Activated naive CD8-positive, alpha-beta T cell treated with anti-CD3 and anti-CD28 coated beads, Interleukin-2, amount 10 ng/mL, durations not matched to agents 7 days and 5 days (primary cell): ENCODE measurements at regions not wholly inside any gene's neighbourhood (a gene's known extent, or its start where the extent isn't known, plus 50 kb on each side); places are given as distances from the start of the nearest gene placed in this dataset.

Experiments used
- ATAC-seq: fragments of 150-1000 bp; cut with Tn5 transposase; one replicate; pipeline ENCODE4 v1.10.0; 2021; ENCODE audit warnings: low read depth, moderate library complexity
- POLR2A ChIA-PET: fragments of 350-600 bp; sonication (Branson Sonifier 250); formaldehyde crosslinking; loops from one replicate; lab custom pipeline; 2021; ENCODE audit warnings: antibody characterized with exemption; lab: Charles Lee
- DNase-seq: peaks from one replicate; pipeline ENCODE4 v3.0.0; 2021
- H3K27ac Mint-ChIP-seq: one replicate; pipeline ENCODE4 v1.8.0; 2022; ENCODE audit warnings: mild to moderate bottlenecking, mixed read lengths
- H3K27me3 Mint-ChIP-seq: one replicate; pipeline ENCODE4 v1.8.0; 2022; ENCODE audit warnings: mild to moderate bottlenecking, moderate library complexity, mixed read lengths
- H3K36me3 Mint-ChIP-seq: one replicate; pipeline ENCODE4 v1.8.0; 2021; ENCODE audit warnings: mild to moderate bottlenecking, mixed read lengths
- H3K4me1 Mint-ChIP-seq: one replicate; pipeline ENCODE4 v1.8.0; 2021; ENCODE audit warnings: mixed read lengths
- H3K4me3 Mint-ChIP-seq: one replicate; pipeline ENCODE4 v1.8.0; 2022; ENCODE audit warnings: mild to moderate bottlenecking, moderate library complexity, mixed read lengths
- H3K9me3 Mint-ChIP-seq: one replicate; pipeline ENCODE4 v1.8.0; 2021; ENCODE audit warnings: mixed read lengths

DNA sequence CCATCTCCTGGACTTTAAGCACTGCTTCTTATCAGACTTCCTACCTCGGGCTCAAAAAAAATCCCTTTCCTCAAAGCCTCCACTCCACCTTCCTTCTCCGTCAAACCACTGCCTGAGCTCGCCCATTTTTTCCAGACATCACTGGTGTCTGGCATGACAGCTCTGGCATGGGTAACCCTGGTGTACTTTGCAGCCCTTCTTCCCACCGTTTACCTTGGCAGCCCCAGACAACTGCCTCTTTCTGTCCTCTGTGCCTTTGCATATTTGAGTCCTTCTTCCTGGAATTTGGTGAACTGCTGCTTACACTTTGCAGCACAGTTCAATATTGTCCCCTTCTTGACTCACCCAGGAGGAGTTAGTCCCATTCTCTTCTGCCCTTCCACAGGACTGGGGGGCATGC is 144.6 kb upstream of the TBX20 start:
- Mint-ChIP-seq H3K27me3 (peaks cover 2% of the 10 kb centered on the region), H3K9me3 (no peaks in the 10 kb centered on the region)

DNA sequence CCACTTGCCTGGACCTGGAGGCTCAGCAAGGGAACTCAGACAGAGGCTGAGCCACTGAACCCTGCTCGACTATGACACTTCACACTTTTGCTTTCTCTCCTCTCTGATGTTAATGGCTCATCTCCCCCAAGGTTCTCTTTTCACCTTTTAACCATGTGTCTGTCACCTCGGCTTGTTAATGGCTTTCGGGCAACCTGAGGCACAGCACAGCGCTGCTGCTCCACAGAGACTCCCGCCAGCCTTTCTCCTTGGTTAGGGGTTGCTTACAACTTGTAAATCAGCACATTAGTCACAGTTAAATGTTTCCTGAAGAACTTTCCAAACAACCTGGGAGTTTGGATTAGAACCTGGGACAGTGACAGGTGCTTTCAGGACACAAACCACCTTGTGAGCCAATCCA is 136.2 kb upstream of the TBX20 start:
- ATAC-seq (no peak), DNase-seq (no peak)
- Mint-ChIP-seq H3K4me1 (no peaks in the 10 kb centered on the region), H3K27me3 (no peaks in the 10 kb centered on the region), H3K36me3 (no peaks in the 10 kb centered on the region), H3K9me3 (no peaks in the 10 kb centered on the region), H3K27ac (no peak overlapping the region), H3K4me3 (no peak overlapping the region)
- POLR2A ChIA-PET: no interaction called here

More for the DNA sequence above, 144.6 kb upstream of the TBX20 start:
- ATAC-seq (no peak), DNase-seq (no peak)
- Mint-ChIP-seq H3K4me3 (no peak overlapping the region), H3K27ac (no peak overlapping the region), H3K4me1 (no peaks in the 10 kb centered on the region), H3K36me3 (no peaks in the 10 kb centered on the region)
- POLR2A ChIA-PET: no interaction called here

DNA sequence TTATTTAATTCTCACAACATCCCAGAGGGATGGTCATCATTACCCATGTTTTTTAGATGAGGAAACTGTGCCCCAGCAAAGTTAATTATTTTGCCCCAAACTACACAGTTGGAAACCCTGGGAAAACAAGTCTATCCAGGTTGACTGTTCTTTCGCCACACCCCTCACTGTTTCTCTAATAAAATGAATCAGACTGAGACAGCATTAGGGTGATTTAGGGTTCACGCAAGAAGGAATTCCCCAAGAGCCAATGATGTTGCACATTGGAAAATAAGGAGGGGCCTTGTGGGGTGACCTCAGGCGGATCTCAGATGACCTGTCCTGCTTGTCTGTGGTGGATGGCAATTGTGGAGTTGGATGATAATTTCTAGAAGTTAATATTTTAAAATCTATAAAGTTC is 135.7 kb upstream of the TBX20 start:
- H3K4me1 Mint-ChIP-seq: no peaks in the 10 kb centered on the region
- DNase-seq: no peak
- no peaks in the 10 kb centered on the region for H3K36me3 Mint-ChIP-seq
- no peak overlapping the region for H3K4me3 Mint-ChIP-seq
- H3K27me3 Mint-ChIP-seq: peaks cover 3% of the 10 kb centered on the region
- POLR2A ChIA-PET: no interaction called here
- H3K9me3 Mint-ChIP-seq: no peaks in the 10 kb centered on the region
- no peak for ATAC-seq
- no peak overlapping the region for H3K27ac Mint-ChIP-seq

DNA sequence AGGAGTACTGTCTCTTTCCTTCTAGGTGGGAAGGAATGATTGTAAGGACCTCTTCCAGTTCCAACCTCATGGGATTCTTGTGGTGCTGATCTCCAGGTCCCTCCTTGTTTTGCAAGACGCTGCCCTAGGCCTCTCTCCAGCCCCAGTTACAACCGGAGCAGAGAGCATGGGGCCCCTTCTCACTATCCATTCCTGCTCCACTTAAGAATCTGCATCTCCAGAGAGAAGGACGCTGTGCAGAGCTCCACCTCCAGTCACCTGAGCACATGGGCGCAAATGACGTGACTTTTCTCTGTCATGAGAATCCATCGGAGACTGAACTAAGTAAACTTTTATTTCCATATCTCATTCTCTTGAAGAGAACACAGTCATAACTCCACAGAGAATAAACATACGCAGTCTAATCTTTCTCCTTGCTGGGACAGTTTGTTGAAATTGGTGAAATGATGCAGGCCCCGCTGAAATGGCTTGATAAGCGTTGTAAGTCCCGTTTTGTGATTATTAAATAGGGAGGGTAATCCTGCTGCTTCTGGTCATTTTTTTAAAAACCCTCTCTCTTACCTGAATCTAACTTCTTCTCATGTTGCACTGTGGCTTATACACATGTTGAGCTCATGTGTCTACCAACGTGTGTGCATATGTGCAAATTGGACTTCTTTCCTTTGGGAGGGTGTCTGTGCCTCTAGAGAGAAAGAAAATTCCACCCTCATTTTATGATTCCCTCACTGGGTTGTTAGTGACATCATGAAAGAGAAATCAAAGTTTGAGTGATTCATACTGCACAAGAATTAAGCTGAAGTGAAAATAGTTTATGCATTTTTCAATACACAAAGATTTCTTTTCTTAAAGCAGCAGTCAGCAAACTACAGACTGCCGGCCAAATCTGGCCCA is 133.2 kb upstream of the TBX20 start:
- ATAC-seq (no peak), DNase-seq (no peak)
- H3K4me1 Mint-ChIP-seq: no peaks in the 10 kb centered on the region
- H3K36me3 Mint-ChIP-seq: no peaks in the 10 kb centered on the region
- POLR2A ChIA-PET: no interaction called here
- H3K9me3 Mint-ChIP-seq: no peaks in the 10 kb centered on the region
- no peak overlapping the region for H3K27ac Mint-ChIP-seq
- H3K4me3 Mint-ChIP-seq: no peak overlapping the region
- H3K27me3 Mint-ChIP-seq: peaks cover 3% of the 10 kb centered on the region

DNA sequence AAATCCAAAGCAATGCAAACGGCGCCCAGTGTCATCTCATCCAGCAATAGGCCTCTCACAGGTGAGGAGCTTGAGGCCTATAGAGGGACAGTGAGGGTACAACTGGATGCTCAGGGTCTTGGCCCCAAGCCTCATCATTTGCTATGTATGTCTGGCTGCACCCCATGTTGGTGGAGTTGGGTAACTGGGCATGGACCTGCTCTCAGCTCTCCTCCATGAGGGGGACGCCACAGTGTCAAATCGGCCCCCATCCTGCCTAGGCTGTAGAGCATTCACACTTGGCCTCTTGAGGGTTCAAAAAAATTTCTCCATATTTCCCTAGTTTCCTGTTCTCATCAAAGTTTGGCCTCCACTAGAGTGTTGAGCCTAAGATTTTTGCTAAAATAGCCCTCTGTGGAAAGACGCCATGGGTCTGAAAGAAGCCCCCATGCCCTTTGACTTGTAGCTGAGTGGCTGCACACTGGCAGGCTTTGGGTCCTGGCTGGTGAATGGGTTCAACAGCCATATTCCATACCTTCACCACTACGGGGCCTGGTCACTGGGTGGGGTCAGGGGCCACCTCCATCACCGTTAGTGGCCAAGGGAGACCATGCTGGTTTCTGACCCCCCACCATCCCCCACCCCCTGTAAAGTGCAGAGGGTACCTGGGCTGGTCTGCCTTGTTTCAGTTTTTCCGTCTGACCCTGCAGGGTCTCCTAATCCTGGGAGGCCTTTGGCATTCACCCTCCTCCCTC is 132.3 kb upstream of the TBX20 start:
- Mint-ChIP-seq H3K27ac (no peak overlapping the region), H3K4me1 (no peaks in the 10 kb centered on the region), H3K4me3 (no peak overlapping the region), H3K9me3 (no peaks in the 10 kb centered on the region), H3K36me3 (no peaks in the 10 kb centered on the region), H3K27me3 (peaks cover 3% of the 10 kb centered on the region)
- no peak for ATAC-seq
- DNase-seq: no peak
- POLR2A ChIA-PET: no interaction called here

DNA sequence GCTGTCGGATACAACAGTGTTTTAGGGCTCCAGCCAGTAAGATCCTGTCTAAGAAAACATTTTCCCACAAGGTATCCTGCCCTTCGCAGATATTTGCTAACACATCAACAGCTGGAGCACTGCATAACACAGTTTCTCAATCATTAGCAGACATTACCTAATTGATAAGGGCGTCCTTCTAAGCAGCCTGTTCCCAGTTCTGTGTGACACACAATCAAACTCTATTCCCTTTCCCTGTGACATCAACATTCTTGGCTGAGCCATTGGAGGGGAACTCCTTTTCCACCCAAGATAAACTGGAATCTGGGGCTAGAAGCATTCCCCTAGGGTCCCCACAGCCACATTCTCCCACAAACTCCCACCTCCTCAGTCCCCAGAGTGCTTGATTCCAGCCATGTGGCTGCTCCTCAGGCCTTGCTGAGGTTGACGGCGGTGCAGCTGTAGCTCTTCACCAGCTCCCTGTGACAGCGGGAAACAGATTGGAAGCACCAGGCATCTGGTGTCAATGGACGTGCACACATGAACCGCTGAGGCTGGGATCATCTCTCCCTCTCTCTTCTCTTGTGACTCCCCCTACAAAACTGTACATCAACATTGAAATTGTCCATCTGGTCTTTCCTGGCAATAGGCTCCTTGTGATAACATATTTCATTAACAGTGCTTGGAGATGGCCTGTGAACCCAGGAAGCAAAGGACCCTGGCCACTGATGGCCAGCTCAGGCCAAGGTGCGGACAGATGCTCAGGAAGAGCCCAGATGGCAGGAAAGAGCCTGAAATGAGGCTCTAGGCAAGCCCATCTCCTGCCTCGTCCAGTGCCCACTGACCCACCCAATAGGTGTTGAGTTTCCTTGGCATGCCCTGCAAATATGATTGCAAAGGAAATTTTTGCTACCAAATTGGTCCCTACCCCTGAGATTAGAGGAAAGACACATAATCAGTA is 131.1 kb upstream of the TBX20 start:
- no peaks in the 10 kb centered on the region for H3K36me3 Mint-ChIP-seq
- H3K27me3 Mint-ChIP-seq: peaks cover 3% of the 10 kb centered on the region
- H3K4me3 Mint-ChIP-seq: no peak overlapping the region
- H3K27ac Mint-ChIP-seq: no peak overlapping the region
- DNase-seq (no peak), ATAC-seq (no peak)
- H3K9me3 Mint-ChIP-seq: no peaks in the 10 kb centered on the region
- POLR2A ChIA-PET: no interaction called here
- H3K4me1 Mint-ChIP-seq: no peaks in the 10 kb centered on the region

DNA sequence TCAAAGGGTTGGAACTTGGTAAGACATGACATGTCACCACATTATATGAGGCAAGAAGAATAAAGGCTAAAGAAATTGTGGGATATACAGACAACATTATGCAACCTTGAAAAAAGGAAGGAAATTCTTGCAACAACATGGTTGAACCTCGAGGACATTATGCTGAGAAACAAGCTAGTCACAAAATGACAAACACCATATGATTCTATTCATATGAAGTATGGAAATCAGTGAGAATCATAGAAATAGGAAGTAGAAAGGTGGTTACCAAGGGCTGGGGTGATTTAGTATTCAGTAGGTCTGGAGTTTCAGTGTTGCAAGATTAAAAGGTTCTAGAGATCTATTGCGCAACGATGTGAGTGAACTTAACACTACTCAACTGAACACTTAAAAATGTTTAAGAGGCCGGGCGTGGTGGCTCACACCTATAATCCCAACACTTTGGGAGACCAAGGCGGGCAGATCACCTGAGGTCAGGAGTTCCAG is 126.9 kb upstream of the TBX20 start:
- H3K27me3 Mint-ChIP-seq: peaks cover 5% of the 10 kb centered on the region
- no peaks in the 10 kb centered on the region for H3K4me1 Mint-ChIP-seq
- H3K36me3 Mint-ChIP-seq: no peaks in the 10 kb centered on the region
- no peak for ATAC-seq
- no peaks in the 10 kb centered on the region for H3K9me3 Mint-ChIP-seq
- no peak overlapping the region for H3K4me3 Mint-ChIP-seq
- DNase-seq: no peak
- POLR2A ChIA-PET: no interaction called here
- no peak overlapping the region for H3K27ac Mint-ChIP-seq

DNA sequence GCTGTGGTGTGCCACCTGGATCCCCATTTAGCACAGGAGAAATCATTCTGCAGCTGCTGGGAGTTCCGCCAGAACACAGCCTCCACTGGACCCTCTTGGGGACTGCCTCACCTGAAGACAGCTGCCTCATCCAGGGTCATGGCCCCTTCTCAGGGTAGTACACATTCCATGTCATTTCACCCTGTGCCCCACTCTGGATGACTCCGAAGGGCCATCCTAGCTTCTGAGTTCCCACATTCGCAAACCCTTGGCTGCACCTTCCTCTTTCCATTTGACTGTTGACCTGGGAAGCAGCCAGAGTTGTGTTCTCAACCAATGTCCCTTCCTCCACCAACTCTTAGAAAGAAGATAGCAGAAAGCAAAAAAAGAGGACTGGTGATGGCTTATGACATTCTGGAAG is 125.6 kb upstream of the TBX20 start:
- POLR2A ChIA-PET: no interaction called here
- H3K4me3 Mint-ChIP-seq: no peak overlapping the region
- no peaks in the 10 kb centered on the region for H3K4me1 Mint-ChIP-seq
- no peak overlapping the region for H3K27ac Mint-ChIP-seq
- ATAC-seq (no peak), DNase-seq (no peak)
- peaks cover 2% of the 10 kb centered on the region for H3K27me3 Mint-ChIP-seq
- H3K36me3 Mint-ChIP-seq: no peaks in the 10 kb centered on the region
- H3K9me3 Mint-ChIP-seq: no peaks in the 10 kb centered on the region

DNA sequence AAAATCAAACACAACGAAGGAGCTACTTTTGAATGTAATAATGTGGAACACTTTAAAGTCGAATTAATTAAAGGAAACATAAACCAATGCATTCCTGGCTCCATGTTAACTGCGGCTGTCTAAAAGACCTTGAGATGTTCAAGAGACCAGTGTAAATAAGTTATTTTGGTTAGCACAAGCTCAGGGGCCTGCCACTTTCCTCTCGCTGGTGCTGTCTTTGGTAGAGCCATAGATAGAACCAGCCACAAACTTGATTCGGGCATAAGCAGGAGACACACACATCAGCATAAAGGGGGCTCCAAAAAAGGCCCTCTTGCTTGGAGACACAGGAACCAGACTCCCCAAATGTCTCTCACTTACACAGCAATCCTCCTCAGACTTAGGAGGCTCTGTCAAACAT is 121.6 kb upstream of the TBX20 start:
- Mint-ChIP-seq H3K36me3 (no peaks in the 10 kb centered on the region), H3K4me1 (no peaks in the 10 kb centered on the region), H3K9me3 (peaks cover 2% of the 10 kb centered on the region), H3K27ac (no peak overlapping the region), H3K27me3 (peaks cover 2% of the 10 kb centered on the region), H3K4me3 (no peak overlapping the region)
- ATAC-seq (no peak), DNase-seq (no peak)
- POLR2A ChIA-PET: no interaction called here

DNA sequence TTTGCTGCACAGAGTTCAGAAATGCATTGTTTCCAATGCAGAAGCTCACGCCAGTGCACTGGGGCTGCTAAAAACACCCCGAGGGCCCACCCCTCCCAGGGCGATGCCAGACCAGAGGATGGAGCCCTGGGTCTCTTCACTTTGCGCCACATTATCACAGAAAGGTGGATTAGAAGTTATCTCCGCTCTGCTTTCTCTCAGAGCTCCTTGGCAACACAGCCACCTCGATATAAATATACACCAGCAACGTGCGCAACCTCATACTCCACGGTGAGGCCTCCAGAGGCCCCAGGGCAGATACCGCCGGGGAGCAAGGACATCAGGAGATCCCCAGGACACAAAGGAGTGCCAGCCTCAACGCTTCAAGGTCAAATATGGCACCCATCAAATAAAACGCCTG is 121.0 kb upstream of the TBX20 start:
- H3K4me1 Mint-ChIP-seq: no peaks in the 10 kb centered on the region
- DNase-seq: no peak
- H3K36me3 Mint-ChIP-seq: no peaks in the 10 kb centered on the region
- no peak overlapping the region for H3K27ac Mint-ChIP-seq
- H3K9me3 Mint-ChIP-seq: peaks cover 2% of the 10 kb centered on the region
- ATAC-seq: no peak
- H3K27me3 Mint-ChIP-seq: peaks cover 2% of the 10 kb centered on the region
- POLR2A ChIA-PET: no interaction called here
- no peak overlapping the region for H3K4me3 Mint-ChIP-seq

DNA sequence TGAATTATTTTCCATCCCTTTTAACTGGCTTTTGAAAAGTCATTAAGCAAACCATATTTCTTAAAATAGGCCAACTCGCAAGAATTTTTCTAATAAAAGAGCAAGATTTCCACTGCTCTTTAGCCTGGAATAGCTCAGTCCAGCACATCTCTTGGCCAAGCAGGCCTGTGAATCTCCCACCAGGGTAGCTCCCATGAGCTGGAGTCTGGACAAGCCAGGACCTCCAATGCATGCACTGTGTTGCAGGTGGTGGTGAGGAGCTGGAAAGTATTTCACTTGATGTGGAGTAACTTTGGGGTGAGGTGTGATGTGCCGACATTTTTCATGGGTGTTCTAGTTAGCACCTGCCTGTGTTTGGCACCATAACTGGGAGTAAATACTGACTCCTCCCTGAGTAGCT is 117.3 kb upstream of the TBX20 start:
- H3K36me3 Mint-ChIP-seq: no peaks in the 10 kb centered on the region
- H3K4me1 Mint-ChIP-seq: no peaks in the 10 kb centered on the region
- no peak for ATAC-seq
- peaks cover 2% of the 10 kb centered on the region for H3K9me3 Mint-ChIP-seq
- no peak for DNase-seq
- POLR2A ChIA-PET: no interaction called here
- H3K27ac Mint-ChIP-seq: no peak overlapping the region
- H3K4me3 Mint-ChIP-seq: no peak overlapping the region
- H3K27me3 Mint-ChIP-seq: no peaks in the 10 kb centered on the region

DNA sequence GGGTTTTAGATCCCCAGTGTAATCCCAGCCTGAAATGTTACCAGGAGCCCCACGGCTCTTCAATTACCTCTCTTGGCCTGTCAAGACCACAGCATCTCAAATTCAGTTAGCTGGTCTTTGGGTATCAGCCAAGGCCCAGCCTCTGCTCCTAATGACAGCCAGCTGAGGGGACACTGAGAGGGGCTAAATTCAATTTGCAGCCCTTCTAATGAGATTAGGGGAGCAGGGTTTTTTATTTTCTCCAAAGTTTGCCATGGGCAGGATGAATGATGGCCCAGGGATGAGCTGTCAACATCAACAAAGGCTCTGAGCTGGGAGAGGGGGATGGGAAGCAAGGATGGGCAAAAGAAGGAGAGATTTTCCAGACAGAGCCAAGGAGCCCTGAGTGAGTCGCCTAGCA is 116.8 kb upstream of the TBX20 start:
- ATAC-seq: no peak
- no peak overlapping the region for H3K4me3 Mint-ChIP-seq
- DNase-seq: no peak
- no peaks in the 10 kb centered on the region for H3K36me3 Mint-ChIP-seq
- POLR2A ChIA-PET: no interaction called here
- H3K9me3 Mint-ChIP-seq: peaks cover 2% of the 10 kb centered on the region
- H3K27me3 Mint-ChIP-seq: no peaks in the 10 kb centered on the region
- no peaks in the 10 kb centered on the region for H3K4me1 Mint-ChIP-seq
- H3K27ac Mint-ChIP-seq: no peak overlapping the region
